H1 (cell line): ENCODE measurements at regions not wholly inside any gene's neighbourhood (a gene's known extent, or its start where the extent isn't known, plus 50 kb on each side); places are given as distances from the start of the nearest gene placed in this dataset.

Experiments
- CTCF ChIA-PET: fragments of 300-600 bp; sonication (Branson Sonifier 250); formaldehyde crosslinking; loops from one replicate; lab custom pipeline; 2021; ENCODE audit not compliant: partially characterized antibody; lab: Charles Lee
- POLR2A ChIA-PET: fragments of 300-600 bp; sonication (Branson Sonifier 250); formaldehyde crosslinking; loops from one replicate; lab custom pipeline; 2021; ENCODE audit warnings: inconsistent platforms; ENCODE audit not compliant: partially characterized antibody; lab: Charles Lee
- DNase-seq, 2 experiments: peaks; one replicate each; pipeline versions ENCODE4 v3.0.0 to v3.0.0-alpha.2; 2010 to 2022; ENCODE audit warnings: low spot score in 2 of 2, low read depth in 1 of 2, mixed read lengths in 1 of 2
- FAIRE-seq: peaks from 2 replicates; lab custom pipeline; 2011; peaks lifted over from hg19 to GRCh38; lab: Jason Lieb, UNC
- H2AFZ ChIP-seq: 2 replicates; pipeline ENCODE4 v1.8.1; 2012; ENCODE audit warnings: low read length, inconsistent platforms
- H2AK5ac ChIP-seq: 2 replicates; pipeline ENCODE4 v1.6.1; 2013; ENCODE audit warnings: low read depth, low read length
- H2BK120ac ChIP-seq: replicated peaks from 2 replicates; pipeline ENCODE3; 2013; ENCODE audit warnings: low read depth, low read length, inconsistent platforms
- H2BK12ac ChIP-seq: 2 replicates; pipeline ENCODE4 v1.6.1; 2013; ENCODE audit warnings: low read depth, low read length
- H2BK15ac ChIP-seq: 2 replicates; pipeline ENCODE4 v1.6.1; 2013; ENCODE audit warnings: low read length
- H2BK20ac ChIP-seq: 2 replicates; pipeline ENCODE4 v1.6.1; 2013; ENCODE audit warnings: low read length
- H2BK5ac ChIP-seq: 2 replicates; pipeline ENCODE4 v1.6.1; 2013; ENCODE audit warnings: low read depth, low read length
- H3K14ac ChIP-seq: 2 replicates; pipeline ENCODE4 v1.6.1; 2013; ENCODE audit warnings: inconsistent platforms; ENCODE audit not compliant: insufficient read length
- H3K18ac ChIP-seq: 2 replicates; pipeline ENCODE4 v1.6.1; 2013; ENCODE audit warnings: low read length; ENCODE audit errors: extremely low read depth
- H3K23ac ChIP-seq: 2 replicates; pipeline ENCODE4 v1.6.1; 2013; ENCODE audit warnings: inconsistent platforms; ENCODE audit not compliant: insufficient read length
- H3K23me2 ChIP-seq: 2 replicates; pipeline ENCODE4 v1.6.1; 2013; ENCODE audit warnings: low read depth, low read length
- H3K27ac ChIP-seq: 2 replicates; pipeline ENCODE4 v1.6.1; 2011; ENCODE audit warnings: low read depth, low read length, inconsistent platforms
- H3K27me3 ChIP-seq, 4 experiments: replicated peaks in 1 of 4; 1 replicate in 1 of 4; 2 replicates in 3 of 4; pipeline versions ENCODE4 v1.6.1 to v1.8.1; 2011 to 2013; ENCODE audit warnings: low read length in 3 of 4, mild to moderate bottlenecking in 3 of 4, inconsistent platforms in 2 of 4, mixed read lengths in 2 of 4, moderate library complexity in 1 of 4; ENCODE audit not compliant: control insufficient read depth in 3 of 4, insufficient read depth in 3 of 4; ENCODE audit errors: extremely low read depth in 1 of 4
- H3K36me3 ChIP-seq, 4 experiments: 2 replicates each; pipeline versions ENCODE4 v1.6.1 to v1.8.1; 2011 to 2013; ENCODE audit warnings: mild to moderate bottlenecking in 4 of 4, low read length in 3 of 4, moderate library complexity in 2 of 4, control low read depth in 1 of 4, inconsistent platforms in 1 of 4; ENCODE audit not compliant: insufficient read depth in 4 of 4, control insufficient read depth in 2 of 4
- H3K4ac ChIP-seq: replicated peaks from 2 replicates; pipeline ENCODE3; 2013; ENCODE audit warnings: low read length, low read depth, mixed read lengths, inconsistent platforms; ENCODE audit not compliant: insufficient read length
- H3K4me1 ChIP-seq, 4 experiments: replicated peaks in 1 of 4; 1 replicate in 1 of 4; 2 replicates in 3 of 4; pipeline versions ENCODE4 v1.6.1 to v1.8.1; 2011 to 2013; ENCODE audit warnings: low read length in 3 of 4, inconsistent platforms in 2 of 4, mixed read lengths in 1 of 4; ENCODE audit not compliant: insufficient read depth in 4 of 4, control insufficient read depth in 3 of 4
- H3K4me2 ChIP-seq, 2 experiments: 2 replicates each; pipeline versions ENCODE4 v1.6.1 to v1.8.1; 2011 to 2013; ENCODE audit warnings: low read depth in 2 of 2, low read length in 2 of 2, control low read depth in 1 of 2, inconsistent platforms in 1 of 2, mild to moderate bottlenecking in 1 of 2; ENCODE audit not compliant: insufficient read depth in 1 of 2
- H3K4me3 ChIP-seq, 4 experiments: fragments of 200-600, 300-600 bp in 1 of 4; sonication (generic), shearing (Covaris generic), sonication (Bioruptor Twin) in 1 of 4; 2 replicates each; pipeline versions ENCODE4 v1.5.1 to v1.8.1; 2011 to 2016; ENCODE audit warnings: low read length in 4 of 4, low read depth in 3 of 4, control low read depth in 2 of 4, inconsistent platforms in 2 of 4, mild to moderate bottlenecking in 2 of 4, mixed read lengths in 1 of 4, moderate library complexity in 1 of 4; ENCODE audit not compliant: insufficient read depth in 2 of 4; ENCODE audit errors: extremely low read depth in 1 of 4
- H3K56ac ChIP-seq: replicated peaks from 2 replicates; pipeline ENCODE3; 2013; ENCODE audit warnings: low read depth, mild to moderate bottlenecking, mixed read lengths, low read length, inconsistent platforms; ENCODE audit not compliant: insufficient read length
- H3K79me1 ChIP-seq: 2 replicates; pipeline ENCODE4 v1.6.1; 2013; ENCODE audit warnings: low read depth, low read length, control low read depth
- H3K79me2 ChIP-seq, 2 experiments: 2 replicates each; pipeline versions ENCODE4 v1.6.1 to v1.8.1; 2012 to 2013; ENCODE audit warnings: low read length in 2 of 2, mild to moderate bottlenecking in 2 of 2, inconsistent platforms in 1 of 2; ENCODE audit not compliant: insufficient read depth in 2 of 2, control insufficient read depth in 1 of 2
- H3K9ac ChIP-seq, 4 experiments: replicated peaks in 1 of 4; 1 replicate in 1 of 4; 2 replicates in 3 of 4; pipeline versions ENCODE4 v1.6.1 to v1.8.1; 2011 to 2013; ENCODE audit warnings: low read depth in 3 of 4, low read length in 3 of 4, control low read depth in 2 of 4, mild to moderate bottlenecking in 2 of 4, moderate library complexity in 2 of 4, inconsistent platforms in 1 of 4; ENCODE audit errors: extremely low read depth in 1 of 4
- H3K9me3 ChIP-seq, 2 experiments: 2 replicates each; pipeline versions ENCODE4 v1.6.1 to v1.8.1; 2012 to 2013; ENCODE audit warnings: mild to moderate bottlenecking in 2 of 2, moderate library complexity in 2 of 2, control low read depth in 1 of 2, inconsistent platforms in 1 of 2, low read depth in 1 of 2, low read length in 1 of 2, mixed read lengths in 1 of 2; ENCODE audit not compliant: insufficient read depth in 2 of 2
- H4K20me1 ChIP-seq, 2 experiments: replicated peaks in 1 of 2; 2 replicates each; pipeline versions ENCODE3 to v1.8.1; 2011 to 2013; ENCODE audit warnings: inconsistent platforms in 2 of 2, low read length in 2 of 2, mild to moderate bottlenecking in 1 of 2; ENCODE audit not compliant: insufficient read depth in 2 of 2, control insufficient read depth in 1 of 2
- H4K5ac ChIP-seq: 2 replicates; pipeline ENCODE4 v1.6.1; 2013; ENCODE audit warnings: low read length, low read depth, mixed read lengths, inconsistent platforms; ENCODE audit not compliant: insufficient read length
- H4K8ac ChIP-seq: 2 replicates; pipeline ENCODE4 v1.8.0; 2013; ENCODE audit warnings: mild to moderate bottlenecking, moderate library complexity, low read length, inconsistent platforms; ENCODE audit not compliant: insufficient read depth; ENCODE audit errors: extremely low read depth
- H4K91ac ChIP-seq: replicated peaks from 2 replicates; pipeline ENCODE3; 2013; ENCODE audit warnings: low read length, mixed read lengths, inconsistent platforms; ENCODE audit not compliant: insufficient read length
- PHF8 ChIP-seq: fragments of 200-600 bp; sonication (generic); conservative IDR thresholded peaks from 2 replicates; pipeline ENCODE4 v1.7.1; 2012; ENCODE audit warnings: low read depth, mild to moderate bottlenecking, inconsistent platforms, low read length, moderate library complexity
- POLR2A ChIP-seq, 2 experiments: IDR thresholded peaks; 1 replicate in 1 of 2; 2 replicates in 1 of 2; pipeline ENCODE4 v1.6.1; 2011; ENCODE audit warnings: low read depth in 2 of 2, low read length in 2 of 2, mild to moderate bottlenecking in 2 of 2; ENCODE audit errors: control extremely low read depth in 1 of 2
- WGBS, 2 experiments: shearing (Covaris generic) in 1 of 2; methylation state at CpG; one replicate each; pipeline versions ENCODE4 v1.1.6 to v1.1.7; 2013 to 2015; ENCODE audit warnings: low lambda C conversion rate in 2 of 2, mixed read lengths in 2 of 2, inconsistent platforms in 1 of 2, low coverage in 1 of 2, missing lambda C conversion rate in 1 of 2; ENCODE audit not compliant: insufficient replicate concordance in 2 of 2, insufficient coverage in 1 of 2, insufficient read length in 1 of 2; ENCODE audit errors: extremely low coverage in 1 of 2, missing lambda C conversion rate in 1 of 2; 5-methylcytosine and 5-hydroxymethylcytosine counted together

GRCh38 chr4:177968817-177969442 lies 526.7 kb upstream of the AGA start:
- POLR2A ChIA-PET: no interaction called here
- H4K8ac ChIP-seq: no peak overlapping the region

More at GRCh38 chr4:177968817-177969442, 526.7 kb upstream of the AGA start:
- Histone ChIP-seq H3K27me3 (no peaks in the 10 kb centered on the region), H3K79me2 (no peaks in the 10 kb centered on the region), H3K18ac (no peak overlapping the region), H4K91ac (no peak overlapping the region), H2BK15ac (no peak overlapping the region), H3K23me2 (no peaks in the 10 kb centered on the region), H3K56ac (no peak overlapping the region), H2BK20ac (no peak overlapping the region), H3K4me3 (no peak overlapping the region), H2AFZ (no peak overlapping the region), H2BK120ac (no peak overlapping the region), H2BK12ac (no peak overlapping the region), H4K5ac (no peak overlapping the region), H3K4me1 (no peaks in the 10 kb centered on the region), H3K9ac (no peak overlapping the region), H3K79me1 (no peaks in the 10 kb centered on the region), H3K4ac (no peak overlapping the region), H2BK5ac (no peak overlapping the region), H2AK5ac (no peak overlapping the region), H4K20me1 (no peaks in the 10 kb centered on the region), H3K36me3 (no peaks in the 10 kb centered on the region), H3K23ac (no peak overlapping the region), H3K4me2 (no peak overlapping the region), H3K14ac (no peak overlapping the region), H3K27ac (no peak overlapping the region), H3K9me3 (no peaks in the 10 kb centered on the region)
- no peak for FAIRE-seq
- 91% methylated on average over 4 of the region's 4 CpGs; no CpG with 5 or more reads in 1 of the 2 experiments for WGBS, 2 experiments
- CTCF ChIA-PET: no interaction called here
- TF ChIP-seq PHF8 (no peak), POLR2A (IDR thresholded peaks at IDR 0.05; ENCODE audit: control extremely low read depth in 1 of 2, low read depth in 2 of 2, low read length in 2 of 2) (no peak)
- no peak for DNase-seq
